WTC11 (cell line): ENCODE measurements at regions not wholly inside any gene's neighbourhood (a gene's known extent, or its start where the extent isn't known, plus 50 kb on each side); places are given as distances from the start of the nearest gene placed in this dataset.

Experiments used
- ATF2 ChIP-seq: sonication (generic); formaldehyde crosslinking; IDR thresholded peaks from 2 replicates; pipeline ENCODE4 v1.8.1; 2022; ENCODE audit warnings: low read depth, missing genetic modification reagents, borderline replicate concordance
- CTCF ChIP-seq: fragments of 200-600 bp; IDR thresholded peaks from 2 replicates; pipeline ENCODE4 v1.8.0; 2022; ENCODE audit warnings: antibody characterized with exemption
- E2F1 ChIP-seq: sonication (generic); formaldehyde crosslinking; IDR thresholded peaks from 2 replicates; pipeline ENCODE4 v1.8.0; 2022; ENCODE audit warnings: mild to moderate bottlenecking, missing genetic modification reagents
- ETV6 ChIP-seq: sonication (generic); formaldehyde crosslinking; IDR thresholded peaks from 2 replicates; pipeline ENCODE4 v1.8.1; 2022; ENCODE audit warnings: mild to moderate bottlenecking, missing genetic modification reagents
- JUN ChIP-seq: sonication (generic); formaldehyde crosslinking; IDR thresholded peaks from 2 replicates; pipeline ENCODE4 v1.8.0; 2023; ENCODE audit warnings: mild to moderate bottlenecking, missing genetic modification reagents
- ZBTB43 ChIP-seq: sonication (generic); formaldehyde crosslinking; IDR thresholded peaks from 2 replicates; pipeline ENCODE4 v1.8.1; 2023; ENCODE audit warnings: mild to moderate bottlenecking, missing genetic modification reagents
- ZSCAN18 ChIP-seq: fragments of 250-450 bp; sonication (Bioruptor Pico); IDR thresholded peaks from 2 replicates; pipeline ENCODE4 v2.1.2; 2022; ENCODE audit warnings: mild to moderate bottlenecking, moderate library complexity

- no peak for TF ChIP-seq E2F1
- TF ChIP-seq CTCF = no peak
- no peak for TF ChIP-seq ZSCAN18 (CRISPR knock-in tag)
- no peak for TF ChIP-seq JUN (CRISPR knock-in tag)
- TF ChIP-seq ETV6 (CRISPR knock-in tag) = no peak
- TF ChIP-seq ZBTB43 = no peak
- TF ChIP-seq ATF2 (CRISPR knock-in tag) = no peak
Observed at GRCh38 chr3:104555728-104556127, 811.0 kb upstream of the ALCAM start.
